ENCODE measurements at regions not wholly inside any gene's neighbourhood (a gene's known extent, or its start where the extent isn't known, plus 50 kb on each side); places are given as distances from the start of the nearest gene placed in this dataset.
"Not testable (repeated sequence)": the region's sequence is repeated elsewhere in the genome, so short reads cannot be mapped to it uniquely, and the experiment has no call there.

DNA sequence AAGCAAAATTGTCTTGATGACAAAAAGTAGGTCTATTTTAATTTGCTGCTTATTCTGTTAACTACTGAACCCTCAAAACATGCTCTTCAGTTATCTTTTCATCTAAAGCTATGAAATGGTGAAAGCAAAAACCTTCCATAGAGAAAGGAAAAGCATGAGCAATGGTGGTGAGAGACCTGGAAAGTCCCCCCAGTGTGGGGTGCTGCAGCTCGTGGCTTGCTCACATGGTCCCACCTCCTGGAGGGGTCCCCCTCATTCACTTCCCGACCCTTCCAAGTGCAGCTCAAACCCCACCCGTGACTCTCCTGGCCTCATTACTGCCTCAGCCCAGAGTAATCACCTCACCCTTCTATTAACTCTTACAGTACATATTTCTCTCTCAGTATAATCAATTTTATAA lies 301.8 kb upstream of the HNRNPA3 start:
- H3K27ac ChIP-seq = no peak overlapping the region
- H3K36me3 ChIP-seq = no peaks in the 10 kb centered on the region
- no peak for DNase-seq
- intact Hi-C loops (cut with DNase I) = no loop called here
- 33 to 55% methylated on average over 3 of the region's 3 CpGs for WGBS, 2 donors
- ATAC-seq = no peak
- TF ChIP-seq, protein P1, sequence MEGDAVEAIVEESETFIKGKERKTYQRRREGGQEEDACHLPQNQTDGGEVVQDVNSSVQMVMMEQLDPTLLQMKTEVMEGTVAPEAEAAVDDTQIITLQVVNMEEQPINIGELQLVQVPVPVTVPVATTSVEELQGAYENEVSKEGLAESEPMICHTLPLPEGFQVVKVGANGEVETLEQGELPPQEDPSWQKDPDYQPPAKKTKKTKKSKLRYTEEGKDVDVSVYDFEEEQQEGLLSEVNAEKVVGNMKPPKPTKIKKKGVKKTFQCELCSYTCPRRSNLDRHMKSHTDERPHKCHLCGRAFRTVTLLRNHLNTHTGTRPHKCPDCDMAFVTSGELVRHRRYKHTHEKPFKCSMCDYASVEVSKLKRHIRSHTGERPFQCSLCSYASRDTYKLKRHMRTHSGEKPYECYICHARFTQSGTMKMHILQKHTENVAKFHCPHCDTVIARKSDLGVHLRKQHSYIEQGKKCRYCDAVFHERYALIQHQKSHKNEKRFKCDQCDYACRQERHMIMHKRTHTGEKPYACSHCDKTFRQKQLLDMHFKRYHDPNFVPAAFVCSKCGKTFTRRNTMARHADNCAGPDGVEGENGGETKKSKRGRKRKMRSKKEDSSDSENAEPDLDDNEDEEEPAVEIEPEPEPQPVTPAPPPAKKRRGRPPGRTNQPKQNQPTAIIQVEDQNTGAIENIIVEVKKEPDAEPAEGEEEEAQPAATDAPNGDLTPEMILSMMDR (IDR thresholded peaks at IDR 0.05) = no peak
- H3K4me3 ChIP-seq = no peak overlapping the region
- no peaks in the 10 kb centered on the region for H3K4me1 ChIP-seq
- peaks cover 0 to 30% (median 10%) of the 10 kb centered on the region in 7 donors for H3K27me3 ChIP-seq
- H3K9me3 ChIP-seq = no peaks in the 10 kb centered on the region

DNA sequence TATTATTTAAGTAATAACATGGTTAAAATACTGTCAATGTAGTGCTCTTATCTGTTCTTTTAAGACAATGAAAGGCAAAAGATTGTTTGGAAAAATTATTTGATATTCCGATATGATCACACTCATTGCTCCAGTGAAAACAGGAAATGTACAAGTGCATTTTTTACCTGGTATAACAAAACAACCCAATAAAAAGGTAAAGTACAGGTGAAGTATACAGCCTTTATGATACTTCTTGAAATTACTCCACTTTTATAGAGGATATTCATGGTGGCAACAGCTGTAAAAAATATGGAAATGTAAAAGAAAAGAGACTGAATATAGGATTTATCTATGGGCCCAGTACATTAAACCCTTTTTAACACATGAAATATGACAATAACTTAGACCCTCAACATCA lies 298.6 kb upstream of the HNRNPA3 start:
- WGBS, 2 donors = 91 to 98% methylated on average over 1 of the region's 1 CpG

DNA sequence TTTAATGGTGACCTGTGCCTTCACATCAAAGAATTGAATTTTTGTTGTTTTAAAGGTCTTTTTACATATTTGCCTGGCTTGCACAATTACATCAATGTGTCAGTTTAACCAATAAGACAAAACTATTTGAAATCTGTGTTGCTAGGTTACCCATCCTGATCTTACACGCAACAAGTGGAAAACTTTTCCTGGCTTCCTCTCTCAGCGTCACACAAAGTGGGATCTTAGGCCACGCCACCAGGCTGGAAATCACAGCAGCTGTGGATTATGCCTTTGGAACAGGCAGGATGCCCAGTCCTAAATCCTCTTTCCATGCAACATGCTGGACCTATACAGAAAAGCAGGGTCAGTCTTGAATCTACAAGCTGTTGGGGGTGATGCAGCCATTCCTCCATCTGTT lies 298.2 kb upstream of the HNRNPA3 start:
- H3K4me1 ChIP-seq = no peaks in the 10 kb centered on the region
- DNase-seq (no peak), ATAC-seq (no peak)
- TF ChIP-seq, protein P1 (IDR thresholded peaks at IDR 0.05) = no peak
- no peaks in the 10 kb centered on the region for H3K36me3 ChIP-seq
- no peaks in the 10 kb centered on the region for H3K9me3 ChIP-seq
- H3K27ac ChIP-seq = no peak overlapping the region
- WGBS, 2 donors = 70 to 75% methylated on average over 3 of the region's 3 CpGs
- intact Hi-C loops (cut with DNase I) = no loop called here
- peaks cover 0 to 23% (median 6%) of the 10 kb centered on the region in 7 donors for H3K27me3 ChIP-seq
- no peak overlapping the region for H3K4me3 ChIP-seq

More for the DNA sequence above, 298.6 kb upstream of the HNRNPA3 start:
- Histone ChIP-seq H3K4me1 (no peaks in the 10 kb centered on the region), H3K9me3 (no peaks in the 10 kb centered on the region), H3K27ac (no peak overlapping the region), H3K4me3 (no peak overlapping the region), H3K27me3 (peaks cover 0 to 24% (median 9%) of the 10 kb centered on the region in 7 donors), H3K36me3 (no peaks in the 10 kb centered on the region)
- ATAC-seq (no peak), DNase-seq (no peak)
- TF ChIP-seq, protein P1 (IDR thresholded peaks at IDR 0.05) = no peak
- intact Hi-C loops (cut with DNase I) = no loop called here

DNA sequence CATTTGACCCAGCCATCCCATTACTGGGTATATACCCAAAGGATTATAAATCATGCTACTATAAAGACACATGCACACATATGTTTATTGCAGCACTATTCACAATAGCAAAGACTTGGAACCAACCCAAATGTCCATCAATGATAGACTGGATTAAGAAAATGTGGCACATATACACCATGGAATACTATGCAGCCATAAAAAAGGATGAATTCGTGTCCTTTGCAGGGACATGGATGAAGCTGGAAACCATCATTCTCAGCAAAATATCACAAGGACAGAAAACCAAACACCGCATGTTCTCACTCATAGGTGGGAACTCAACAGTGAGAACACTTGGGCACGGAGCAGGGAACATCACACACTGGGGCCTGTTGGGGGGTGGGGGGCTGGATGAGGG lies 290.0 kb upstream of the HNRNPA3 start:
- WGBS, 2 donors = 93 to 94% methylated on average over 3 of the region's 3 CpGs
- H3K27me3 ChIP-seq; H3K36me3 ChIP-seq; H3K4me3 ChIP-seq; H3K27ac ChIP-seq; DNase-seq; ATAC-seq; H3K4me1 ChIP-seq; intact Hi-C loops (cut with DNase I): not testable (repeated sequence)
- peaks cover 0 to 13% (median 4%) of the 10 kb centered on the region in 11 donors for H3K9me3 ChIP-seq

DNA sequence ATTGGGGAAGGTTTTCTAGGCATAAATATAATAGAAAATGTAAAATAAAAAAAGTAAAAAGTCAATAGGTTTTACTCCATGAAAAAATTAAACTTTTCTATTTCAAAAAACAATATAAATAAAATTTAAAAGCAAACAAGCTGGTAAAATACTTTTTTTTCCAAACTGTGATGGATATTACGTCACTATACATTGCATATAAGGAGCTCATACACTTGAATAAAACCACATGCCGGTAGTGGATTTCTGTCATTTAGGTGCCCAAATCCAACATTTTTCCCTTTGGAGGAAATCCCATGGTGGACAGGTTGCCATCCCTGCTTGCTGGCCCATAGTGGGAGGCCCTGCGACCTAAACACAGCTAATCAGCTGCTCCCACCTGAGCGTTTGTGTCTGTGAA lies 289.4 kb upstream of the HNRNPA3 start:
- no peaks in the 10 kb centered on the region for H3K36me3 ChIP-seq
- no peak overlapping the region for H3K4me3 ChIP-seq
- H3K9me3 ChIP-seq = peaks cover 0 to 13% (median 4%) of the 10 kb centered on the region in 11 donors
- TF ChIP-seq, protein P1 (IDR thresholded peaks at IDR 0.05) = no peak
- 86 to 89% methylated on average over 4 of the region's 4 CpGs for WGBS, 2 donors
- no peak for DNase-seq
- H3K4me1 ChIP-seq = no peaks in the 10 kb centered on the region
- H3K27ac ChIP-seq = no peak overlapping the region
- no peak for ATAC-seq
- intact Hi-C loops (cut with DNase I) = no loop called here
- no peaks in the 10 kb centered on the region for H3K27me3 ChIP-seq

All from heart right ventricle (tissue), 16 donors.